RWPE2 (cell line): ENCODE measurements at regions not wholly inside any gene's neighbourhood (a gene's known extent, or its start where the extent isn't known, plus 50 kb on each side); places are given as distances from the start of the nearest gene placed in this dataset.

Source experiments
- ATAC-seq: fragments of 200-7000 bp; cut with Tn5 transposase; 3 replicates; pipeline ENCODE4 v1.9.1; 2021; ENCODE audit warnings: low read depth
- DNase-seq: peaks from one replicate; pipeline ENCODE4 v3.0.0-alpha.2; 2020; ENCODE audit warnings: low spot score
- H3K27ac ChIP-seq: fragments of 450-650 bp; 2 replicates; pipeline ENCODE4 v1.5.1; 2017; ENCODE audit warnings: mild to moderate bottlenecking; ENCODE audit not compliant: poor library complexity, severe bottlenecking
- H3K27me3 ChIP-seq: fragments of 250-450 bp; sonication (Bioruptor Pico); 2 replicates; pipeline ENCODE4 v1.5.1; 2021; ENCODE audit warnings: mild to moderate bottlenecking, moderate library complexity; ENCODE audit not compliant: insufficient read depth, poor library complexity, severe bottlenecking
- H3K36me3 ChIP-seq: fragments of 250-450 bp; sonication (Bioruptor Pico); 2 replicates; pipeline ENCODE4 v1.5.1; 2020; ENCODE audit warnings: low read depth, mild to moderate bottlenecking, moderate library complexity
- H3K4me1 ChIP-seq: fragments of 250-450 bp; sonication (Bioruptor Pico); 2 replicates; pipeline ENCODE4 v1.5.1; 2021; ENCODE audit warnings: mild to moderate bottlenecking, moderate library complexity; ENCODE audit not compliant: insufficient read depth, poor library complexity, severe bottlenecking
- H3K4me3 ChIP-seq: fragments of 250-450 bp; sonication (Bioruptor Pico); 2 replicates; pipeline ENCODE4 v1.5.1; 2021; ENCODE audit warnings: mild to moderate bottlenecking, moderate library complexity; ENCODE audit not compliant: severe bottlenecking
- H3K9me3 ChIP-seq: fragments of 250-450 bp; sonication (Bioruptor Pico); 2 replicates; pipeline ENCODE4 v1.5.1; 2021; ENCODE audit warnings: mild to moderate bottlenecking, moderate library complexity; ENCODE audit not compliant: severe bottlenecking
- TF ChIP-seq, protein P1 (sequence below): fragments of 450-650 bp; IDR thresholded peaks from one replicate; pipeline ENCODE4 v1.5.1; 2017; ENCODE audit warnings: mild to moderate bottlenecking, moderate library complexity; ENCODE audit not compliant: poor library complexity, severe bottlenecking

DNA sequence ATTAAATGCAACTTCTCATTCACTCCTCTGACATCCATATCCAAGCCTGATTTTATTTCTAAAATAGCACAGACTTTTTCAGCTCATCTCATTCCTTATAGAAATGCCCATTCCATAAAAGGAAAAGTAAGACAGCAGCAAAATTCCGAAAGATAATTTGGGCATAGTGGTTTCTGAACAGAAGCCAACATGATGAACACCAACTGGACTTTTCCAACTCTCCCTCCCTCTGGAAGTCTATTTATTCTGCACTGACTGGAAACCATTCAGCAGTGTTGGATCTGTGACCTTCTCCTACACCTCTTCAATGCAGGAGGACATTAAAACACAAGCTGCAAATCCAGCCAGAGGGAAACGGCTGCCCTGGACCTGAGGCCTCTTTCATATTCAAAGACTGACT lies 306.2 kb upstream of the NT5E start:
- no peaks in the 10 kb centered on the region for H3K4me1 ChIP-seq
- no peaks in the 10 kb centered on the region for H3K36me3 ChIP-seq
- DNase-seq: no peak
- no peak overlapping the region for H3K27ac ChIP-seq
- TF ChIP-seq, protein P1, sequence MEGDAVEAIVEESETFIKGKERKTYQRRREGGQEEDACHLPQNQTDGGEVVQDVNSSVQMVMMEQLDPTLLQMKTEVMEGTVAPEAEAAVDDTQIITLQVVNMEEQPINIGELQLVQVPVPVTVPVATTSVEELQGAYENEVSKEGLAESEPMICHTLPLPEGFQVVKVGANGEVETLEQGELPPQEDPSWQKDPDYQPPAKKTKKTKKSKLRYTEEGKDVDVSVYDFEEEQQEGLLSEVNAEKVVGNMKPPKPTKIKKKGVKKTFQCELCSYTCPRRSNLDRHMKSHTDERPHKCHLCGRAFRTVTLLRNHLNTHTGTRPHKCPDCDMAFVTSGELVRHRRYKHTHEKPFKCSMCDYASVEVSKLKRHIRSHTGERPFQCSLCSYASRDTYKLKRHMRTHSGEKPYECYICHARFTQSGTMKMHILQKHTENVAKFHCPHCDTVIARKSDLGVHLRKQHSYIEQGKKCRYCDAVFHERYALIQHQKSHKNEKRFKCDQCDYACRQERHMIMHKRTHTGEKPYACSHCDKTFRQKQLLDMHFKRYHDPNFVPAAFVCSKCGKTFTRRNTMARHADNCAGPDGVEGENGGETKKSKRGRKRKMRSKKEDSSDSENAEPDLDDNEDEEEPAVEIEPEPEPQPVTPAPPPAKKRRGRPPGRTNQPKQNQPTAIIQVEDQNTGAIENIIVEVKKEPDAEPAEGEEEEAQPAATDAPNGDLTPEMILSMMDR: no peak
- no peaks in the 10 kb centered on the region for H3K9me3 ChIP-seq
- no peak for ATAC-seq
- no peak overlapping the region for H3K4me3 ChIP-seq
- no peaks in the 10 kb centered on the region for H3K27me3 ChIP-seq

- DNase-seq (no peak), ATAC-seq (no peak)
- no peaks in the 10 kb centered on the region for H3K4me1 ChIP-seq
- no peaks in the 10 kb centered on the region for H3K9me3 ChIP-seq
- no peaks in the 10 kb centered on the region for H3K36me3 ChIP-seq
- TF ChIP-seq, protein P1: no peak
- peaks cover 7% of the 10 kb centered on the region for H3K27me3 ChIP-seq
- H3K27ac ChIP-seq: no peak overlapping the region
- no peak overlapping the region for H3K4me3 ChIP-seq
These were observed 312.0 kb upstream of the NT5E start for GRCh38 chr6:85137865-85138264.

DNA sequence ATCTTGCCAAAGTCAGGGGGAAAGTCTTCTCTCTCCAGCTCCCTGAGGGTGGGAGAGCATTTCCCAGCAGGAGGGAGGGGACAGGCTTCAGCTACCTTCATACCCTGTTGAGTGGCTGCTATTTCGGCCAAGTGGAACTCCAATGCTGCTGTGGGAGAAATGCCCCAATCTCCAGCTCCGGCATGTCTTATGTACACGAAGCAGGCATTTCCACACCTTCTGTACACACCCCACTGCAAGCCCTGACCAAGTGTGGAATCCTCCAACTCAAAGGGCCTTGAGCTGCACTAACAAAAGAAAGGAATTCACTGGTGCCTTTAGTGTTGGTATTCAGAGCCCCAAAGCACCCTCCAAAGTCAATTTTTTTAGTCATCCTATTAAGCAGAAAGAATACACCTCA lies 313.6 kb upstream of the NT5E start:
- Histone ChIP-seq H3K36me3 (no peaks in the 10 kb centered on the region), H3K9me3 (no peaks in the 10 kb centered on the region), H3K27me3 (peaks cover 7% of the 10 kb centered on the region), H3K4me3 (no peak overlapping the region), H3K4me1 (no peaks in the 10 kb centered on the region), H3K27ac (no peak overlapping the region)
- TF ChIP-seq, protein P1: no peak
- ATAC-seq (peak; percentile 23; the same call in 2 of the 3 replicates), DNase-seq (no peak)

DNA sequence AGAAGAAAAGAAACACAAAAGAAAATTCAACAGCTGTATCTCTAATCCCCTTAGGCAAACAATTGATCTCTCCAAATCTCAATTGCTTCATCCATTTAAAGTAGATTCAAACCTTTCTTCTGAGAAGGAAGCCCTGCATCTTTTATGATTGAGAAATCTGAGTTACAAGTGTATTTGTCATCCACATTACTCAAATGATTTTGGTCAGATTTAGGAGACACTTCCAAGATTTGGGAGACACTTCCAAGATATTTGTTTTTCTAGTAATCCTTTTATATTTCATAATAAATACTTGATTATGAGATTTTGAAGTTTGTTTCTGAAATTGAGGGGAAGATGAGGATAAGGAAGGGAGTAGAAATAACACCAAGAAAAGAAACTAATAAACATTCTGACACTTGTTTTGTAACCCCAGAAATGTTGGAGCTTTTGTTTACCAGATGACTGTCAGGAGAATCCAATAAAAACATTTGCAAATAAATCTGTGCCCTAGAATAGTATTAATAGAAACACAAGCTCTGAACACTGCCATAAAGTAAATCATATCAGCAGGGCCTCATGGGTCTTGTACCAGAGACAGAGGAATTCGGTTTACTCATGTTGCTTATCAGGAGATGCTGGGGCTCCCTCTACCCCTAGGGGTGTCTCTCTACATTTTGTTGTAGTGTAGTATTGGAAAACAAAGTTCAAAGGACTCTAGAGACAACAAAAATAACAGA lies 314.3 kb upstream of the NT5E start:
- Histone ChIP-seq H3K4me3 (no peak overlapping the region), H3K36me3 (no peaks in the 10 kb centered on the region), H3K4me1 (no peaks in the 10 kb centered on the region), H3K27ac (no peak overlapping the region), H3K9me3 (no peaks in the 10 kb centered on the region), H3K27me3 (peaks cover 7% of the 10 kb centered on the region)
- ATAC-seq: no peak
- TF ChIP-seq, protein P1: no peak
- no peak for DNase-seq

DNA sequence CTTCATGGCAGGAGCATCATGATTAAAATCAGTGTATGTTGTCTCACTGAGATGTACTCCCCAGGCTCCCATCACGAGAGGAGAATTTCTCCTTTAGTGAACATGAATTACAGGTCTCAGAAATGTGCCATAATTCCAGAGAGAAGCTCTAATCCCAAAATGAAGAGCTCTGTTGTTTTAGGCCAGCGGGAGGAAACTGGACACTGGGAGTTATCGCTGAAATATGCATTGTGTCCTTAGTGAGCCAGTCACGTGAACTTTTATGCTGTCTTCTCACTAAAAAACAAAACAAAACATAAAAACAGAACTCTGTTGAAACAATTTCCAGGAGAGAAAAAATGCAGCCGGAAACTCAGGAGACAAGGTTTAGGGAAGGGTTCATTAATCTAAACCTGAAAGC lies 315.7 kb upstream of the NT5E start:
- TF ChIP-seq, protein P1: no peak
- peaks cover 7% of the 10 kb centered on the region for H3K27me3 ChIP-seq
- H3K9me3 ChIP-seq: no peaks in the 10 kb centered on the region
- no peak overlapping the region for H3K27ac ChIP-seq
- no peak for ATAC-seq
- no peaks in the 10 kb centered on the region for H3K4me1 ChIP-seq
- no peak overlapping the region for H3K4me3 ChIP-seq
- no peaks in the 10 kb centered on the region for H3K36me3 ChIP-seq
- DNase-seq: no peak
